ENCODE measurements at regions not wholly inside any gene's neighbourhood (a gene's known extent, or its start where the extent isn't known, plus 50 kb on each side); places are given as distances from the start of the nearest gene placed in this dataset.

DNA sequence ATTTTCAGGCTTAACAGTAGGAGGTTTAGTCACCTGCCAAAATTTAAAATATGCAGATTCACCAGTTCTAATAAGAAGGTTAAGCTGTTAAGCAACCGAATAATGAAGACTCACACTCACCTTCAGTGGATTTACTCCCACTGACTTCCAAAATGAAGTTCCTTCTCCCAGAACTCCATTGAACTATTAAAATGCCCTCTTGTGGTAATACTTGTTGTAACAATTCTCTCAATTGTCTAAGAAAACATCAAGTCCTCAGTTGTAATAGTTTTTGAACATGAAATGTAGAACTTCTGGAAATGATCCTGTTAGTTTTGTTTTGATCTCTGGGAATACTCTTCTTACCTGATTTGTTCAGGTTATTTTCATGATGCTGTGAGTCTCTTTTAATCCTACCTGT lies 522.0 kb upstream of the ATXN8OS start:
- no peak for TF ChIP-seq POLR2AphosphoS5 (IDR thresholded peaks at IDR 0.05; ENCODE audit: low read depth, low read length)
- TF ChIP-seq EZH2 (IDR thresholded peaks at IDR 0.05; ENCODE audit: low read depth, low read length, severe bottlenecking), result no peak
- no peak for TF ChIP-seq EP300 (IDR thresholded peaks at IDR 0.05; ENCODE audit: borderline replicate concordance in 1 of 2, low read depth in 2 of 2, low read length in 2 of 2)
- TF ChIP-seq, protein P1, sequence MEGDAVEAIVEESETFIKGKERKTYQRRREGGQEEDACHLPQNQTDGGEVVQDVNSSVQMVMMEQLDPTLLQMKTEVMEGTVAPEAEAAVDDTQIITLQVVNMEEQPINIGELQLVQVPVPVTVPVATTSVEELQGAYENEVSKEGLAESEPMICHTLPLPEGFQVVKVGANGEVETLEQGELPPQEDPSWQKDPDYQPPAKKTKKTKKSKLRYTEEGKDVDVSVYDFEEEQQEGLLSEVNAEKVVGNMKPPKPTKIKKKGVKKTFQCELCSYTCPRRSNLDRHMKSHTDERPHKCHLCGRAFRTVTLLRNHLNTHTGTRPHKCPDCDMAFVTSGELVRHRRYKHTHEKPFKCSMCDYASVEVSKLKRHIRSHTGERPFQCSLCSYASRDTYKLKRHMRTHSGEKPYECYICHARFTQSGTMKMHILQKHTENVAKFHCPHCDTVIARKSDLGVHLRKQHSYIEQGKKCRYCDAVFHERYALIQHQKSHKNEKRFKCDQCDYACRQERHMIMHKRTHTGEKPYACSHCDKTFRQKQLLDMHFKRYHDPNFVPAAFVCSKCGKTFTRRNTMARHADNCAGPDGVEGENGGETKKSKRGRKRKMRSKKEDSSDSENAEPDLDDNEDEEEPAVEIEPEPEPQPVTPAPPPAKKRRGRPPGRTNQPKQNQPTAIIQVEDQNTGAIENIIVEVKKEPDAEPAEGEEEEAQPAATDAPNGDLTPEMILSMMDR (IDR thresholded peaks at IDR 0.05; ENCODE audit: control extremely low read depth in 1 of 3, insufficient read depth in 1 of 3, low read depth in 1 of 3, low read length in 3 of 3), result peak in 1 of 3 experiments; percentile 23; a peak in 1 of 4 replicates
- TF ChIP-seq POLR2A (IDR thresholded peaks at IDR 0.05; ENCODE audit: control extremely low read depth in 1 of 2, low read depth in 2 of 2, low read length in 2 of 2), result no peak
- TF ChIP-seq SRF (IDR thresholded peaks at IDR 0.05; ENCODE audit: low read depth, low read length), result no peak
- TF ChIP-seq KDM1A (IDR thresholded peaks at IDR 0.05; ENCODE audit: borderline replicate concordance, low read length), result no peak
- TF ChIP-seq TAF1 (IDR thresholded peaks at IDR 0.05; ENCODE audit: low read depth, low read length), result no peak
- no peak for TF ChIP-seq YY1 (IDR thresholded peaks at IDR 0.05; ENCODE audit: low read depth, low read length)
- TF ChIP-seq SP2 (IDR thresholded peaks at IDR 0.05; ENCODE audit: low read length), result no peak
- no peak for TF ChIP-seq BCL11A (IDR thresholded peaks at IDR 0.05; ENCODE audit: low read depth in 2 of 2, low read length in 2 of 2)
- TF ChIP-seq PHF8 (conservative IDR thresholded peaks at IDR 0.05; ENCODE audit: low read depth, low read length), result no peak
- no peak for TF ChIP-seq GABPA (IDR thresholded peaks at IDR 0.05; ENCODE audit: borderline replicate concordance, insufficient read depth, low read length)

Data from H1 (cell line).